ENCODE measurements at regions not wholly inside any gene's neighbourhood (a gene's known extent, or its start where the extent isn't known, plus 50 kb on each side); places are given as distances from the start of the nearest gene placed in this dataset.

- DNase-seq (no peak), ATAC-seq (no peak)
- in situ Hi-C loops (cut with MboI; ENCODE audit: low sequenced_read_pairs in 4 of 4): no loop called here
- TF ChIP-seq CTCF (IDR thresholded peaks at IDR 0.05 in 4 of 5, conservative IDR thresholded peaks at IDR 0.05 in 1 of 5): no peak
- TF ChIP-seq POLR2A (IDR thresholded peaks at IDR 0.05): no peak
- Histone ChIP-seq H3K27ac (no peak overlapping the region), H3K36me3 (no peaks in the 10 kb centered on the region), H3K4me3 (no peak overlapping the region), H3K4me1 (no peaks in the 10 kb centered on the region), H3K27me3 (no peaks in the 10 kb centered on the region), H3K9me3 (no peaks in the 10 kb centered on the region)
- intact Hi-C loops (cut with DNase I; ENCODE audit: low total_unique reads): no loop called here
These were observed 56.5 kb upstream of the CREB5 start for GRCh38 chr7:28355635-28356319.

- no peak for DNase-seq
- Histone ChIP-seq H3K36me3 (no peaks in the 10 kb centered on the region), H3K27ac (no peak overlapping the region), H3K4me3 (no peak overlapping the region), H3K27me3 (no peaks in the 10 kb centered on the region), H3K9me3 (no peaks in the 10 kb centered on the region), H3K4me1 (no peaks in the 10 kb centered on the region)
- ATAC-seq: no peak
- intact Hi-C loops (cut with DNase I; ENCODE audit: low total_unique reads): no loop called here
- no peak for TF ChIP-seq CTCF (IDR thresholded peaks at IDR 0.05 in 4 of 5, conservative IDR thresholded peaks at IDR 0.05 in 1 of 5)
- TF ChIP-seq POLR2A (IDR thresholded peaks at IDR 0.05): no peak
- in situ Hi-C loops (cut with MboI; ENCODE audit: low sequenced_read_pairs in 4 of 4): no loop called here
These were observed 55.7 kb upstream of the CREB5 start for GRCh38 chr7:28356619-28357018.

- DNase-seq: no peak
- intact Hi-C loops (cut with DNase I; ENCODE audit: low total_unique reads): no loop called here
- H3K4me1 ChIP-seq: no peaks in the 10 kb centered on the region
- TF ChIP-seq POLR2A (IDR thresholded peaks at IDR 0.05) (no peak), CTCF (IDR thresholded peaks at IDR 0.05 in 4 of 5, conservative IDR thresholded peaks at IDR 0.05 in 1 of 5) (no peak)
- no peaks in the 10 kb centered on the region for H3K36me3 ChIP-seq
- no peak for ATAC-seq
- H3K9me3 ChIP-seq: no peaks in the 10 kb centered on the region
- H3K4me3 ChIP-seq: no peak overlapping the region
- no peaks in the 10 kb centered on the region for H3K27me3 ChIP-seq
- in situ Hi-C loops (cut with MboI; ENCODE audit: low sequenced_read_pairs in 4 of 4): no loop called here
- H3K27ac ChIP-seq: no peak overlapping the region
These were observed 53.9 kb upstream of the CREB5 start for GRCh38 chr7:28358423-28358868.

GRCh38 chr7:28360739-28361138, 51.6 kb upstream of the CREB5 start:
- intact Hi-C loops (cut with DNase I; ENCODE audit: low total_unique reads) (no loop called here), in situ Hi-C loops (cut with MboI; ENCODE audit: low sequenced_read_pairs in 4 of 4) (no loop called here)
- Histone ChIP-seq H3K9me3 (no peaks in the 10 kb centered on the region), H3K36me3 (no peaks in the 10 kb centered on the region), H3K27ac (no peak overlapping the region), H3K27me3 (no peaks in the 10 kb centered on the region), H3K4me3 (no peak overlapping the region), H3K4me1 (no peaks in the 10 kb centered on the region)
- TF ChIP-seq CTCF (IDR thresholded peaks at IDR 0.05 in 4 of 5, conservative IDR thresholded peaks at IDR 0.05 in 1 of 5) (no peak), POLR2A (IDR thresholded peaks at IDR 0.05) (no peak)
- no peak for ATAC-seq
- DNase-seq: no peak

- intact Hi-C loops (cut with DNase I; ENCODE audit: low total_unique reads): no loop called here
- Histone ChIP-seq H3K27me3 (no peaks in the 10 kb centered on the region), H3K27ac (no peak overlapping the region), H3K4me3 (no peak overlapping the region), H3K9me3 (no peaks in the 10 kb centered on the region), H3K4me1 (no peaks in the 10 kb centered on the region), H3K36me3 (no peaks in the 10 kb centered on the region)
- DNase-seq (no peak), ATAC-seq (no peak)
- TF ChIP-seq CTCF (IDR thresholded peaks at IDR 0.05 in 4 of 5, conservative IDR thresholded peaks at IDR 0.05 in 1 of 5) (no peak), POLR2A (IDR thresholded peaks at IDR 0.05) (no peak)
- in situ Hi-C loops (cut with MboI; ENCODE audit: low sequenced_read_pairs in 4 of 4): no loop called here
These were observed 50.8 kb upstream of the CREB5 start for GRCh38 chr7:28361551-28361950.
